ENCODE measurements at regions not wholly inside any gene's neighbourhood (a gene's known extent, or its start where the extent isn't known, plus 50 kb on each side); places are given as distances from the start of the nearest gene placed in this dataset.

GRCh38 chr10:22779331-22780019 is 65.1 kb upstream of the PIP4K2A start:
- in situ Hi-C loops (cut with HindIII; ENCODE audit: extremely low pct_ligation_motif_present, low pct_unique_long_range_greater_than_20kb) (no loop called here), intact Hi-C loops (cut with micrococcal nuclease; ENCODE audit: unreplicated experiment) (no loop called here)
- no TSS peak for BruUV-seq (replicated peaks)
- 49% methylated on average over 3 of the region's 4 CpGs for WGBS (ENCODE audit: low lambda C conversion rate)
- ChIA-PET CTCF (ENCODE audit: low intra/inter-chr PET ratio, low total read pairs) (no interaction called here), POLR2A (no interaction called here)
- TF ChIP-seq HNF4A (CRISPR knock-in tag; IDR thresholded peaks at IDR 0.05), result 0 out of 2 replicates have a peak, but pooled peaks have one; percentile 15
- TF ChIP-seq ZNF629 (CRISPR knock-in tag; conservative IDR thresholded peaks at IDR 0.05), result peak; percentile 87
- no peak for TF ChIP-seq HNRNPL (IDR thresholded peaks at IDR 0.05; ENCODE audit: low read depth, low read length)
- peak; percentile 11; the same call in 1 of the 2 replicates for TF ChIP-seq ZMYM3 (CRISPR knock-in tag; IDR thresholded peaks at IDR 0.05)
- TF ChIP-seq ZNF367 (CRISPR knock-in tag; IDR thresholded peaks at IDR 0.05; ENCODE audit: borderline replicate concordance), result no peak
- TF ChIP-seq CHD4 (IDR thresholded peaks at IDR 0.05; ENCODE audit: borderline replicate concordance, low read length), result peak; percentile 62; the same call in 1 of the 2 replicates
- no peak for TF ChIP-seq SOX6 (IDR thresholded peaks at IDR 0.05)
- 0 out of 2 replicates have a peak, but pooled peaks have one; percentile 20 for TF ChIP-seq SOX6 (CRISPR knock-in tag; IDR thresholded peaks at IDR 0.05)
- peak in 1 of 2 experiments; percentile 5; a peak in 1 of 4 replicates for TF ChIP-seq EP300 (IDR thresholded peaks at IDR 0.05; ENCODE audit: low read depth in 2 of 2, low read length in 2 of 2)
- no peak for TF ChIP-seq EP300 (CRISPR knock-in tag; IDR thresholded peaks at IDR 0.05; ENCODE audit: borderline replicate concordance)
- TF ChIP-seq ZNF83 (CRISPR knock-in tag; IDR thresholded peaks at IDR 0.05; ENCODE audit: borderline replicate concordance), result no peak
- TF ChIP-seq, protein P1, sequence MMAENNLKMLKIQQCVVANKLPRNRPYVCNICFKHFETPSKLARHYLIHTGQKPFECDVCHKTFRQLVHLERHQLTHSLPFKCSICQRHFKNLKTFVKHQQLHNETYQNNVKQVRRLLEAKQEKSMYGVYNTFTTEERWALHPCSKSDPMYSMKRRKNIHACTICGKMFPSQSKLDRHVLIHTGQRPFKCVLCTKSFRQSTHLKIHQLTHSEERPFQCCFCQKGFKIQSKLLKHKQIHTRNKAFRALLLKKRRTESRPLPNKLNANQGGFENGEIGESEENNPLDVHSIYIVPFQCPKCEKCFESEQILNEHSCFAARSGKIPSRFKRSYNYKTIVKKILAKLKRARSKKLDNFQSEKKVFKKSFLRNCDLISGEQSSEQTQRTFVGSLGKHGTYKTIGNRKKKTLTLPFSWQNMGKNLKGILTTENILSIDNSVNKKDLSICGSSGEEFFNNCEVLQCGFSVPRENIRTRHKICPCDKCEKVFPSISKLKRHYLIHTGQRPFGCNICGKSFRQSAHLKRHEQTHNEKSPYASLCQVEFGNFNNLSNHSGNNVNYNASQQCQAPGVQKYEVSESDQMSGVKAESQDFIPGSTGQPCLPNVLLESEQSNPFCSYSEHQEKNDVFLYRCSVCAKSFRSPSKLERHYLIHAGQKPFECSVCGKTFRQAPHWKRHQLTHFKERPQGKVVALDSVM (CRISPR knock-in tag; IDR thresholded peaks at IDR 0.05), result 0 out of 2 replicates have a peak, but pooled peaks have one; percentile 8
- TF ChIP-seq GATAD1 (CRISPR knock-in tag; IDR thresholded peaks at IDR 0.05), result no peak
- Histone ChIP-seq H4K20me1 (ENCODE audit: insufficient read depth, low read length) (no peaks in the 10 kb centered on the region), H3K9ac (ENCODE audit: insufficient read depth, low read depth, low read length) (no peak overlapping the region), H3K27me3 (ENCODE audit: control insufficient read depth in 1 of 2, insufficient read depth in 2 of 2, low read length in 2 of 2) (no peaks in the 10 kb centered on the region; a peak in 1 of 5 replicates), H3K4me3 (replicated peaks in 1 of 3; ENCODE audit: insufficient read depth in 1 of 3, low read depth in 2 of 3, low read length in 3 of 3) (no peak overlapping the region), H3K27ac (ENCODE audit: extremely low read length, insufficient read depth, low read length) (no peak overlapping the region), H3K4me2 (ENCODE audit: low read depth, low read length) (no peak overlapping the region), H3K36me3 (replicated peaks in 1 of 2; ENCODE audit: control insufficient read depth in 1 of 2, insufficient read depth in 2 of 2, low read length in 2 of 2) (no peaks in the 10 kb centered on the region), H3K4me1 (ENCODE audit: insufficient read depth, low read length) (peaks cover 17% of the 10 kb centered on the region), H3K9me3 (ENCODE audit: low read length) (no peaks in the 10 kb centered on the region; the same call in 1 of the 2 replicates), H3K79me2 (ENCODE audit: insufficient read depth, low read length) (no peaks in the 10 kb centered on the region), H2AFZ (ENCODE audit: low read length) (no peak overlapping the region)
- no peak for FAIRE-seq
- DNase-seq (ENCODE audit: low spot score), result peak; percentile 22
- peak; percentile 79 for ATAC-seq
